HG03460 (cell line): ENCODE measurements at regions not wholly inside any gene's neighbourhood (a gene's known extent, or its start where the extent isn't known, plus 50 kb on each side); places are given as distances from the start of the nearest gene placed in this dataset.
A peak's percentile ranks its signal among the peaks of the same experiment; 100 is the strongest.
"Not testable (repeated sequence)": the region's sequence is repeated elsewhere in the genome, so short reads cannot be mapped to it uniquely, and the experiment has no call there.

ENCODE experiments used
- ATAC-seq: cut with Tn5 transposase; IDR thresholded peaks from one replicate; pipeline ENCODE4 v1.9.1; 2021; ENCODE audit not compliant: unreplicated experiment

DNA sequence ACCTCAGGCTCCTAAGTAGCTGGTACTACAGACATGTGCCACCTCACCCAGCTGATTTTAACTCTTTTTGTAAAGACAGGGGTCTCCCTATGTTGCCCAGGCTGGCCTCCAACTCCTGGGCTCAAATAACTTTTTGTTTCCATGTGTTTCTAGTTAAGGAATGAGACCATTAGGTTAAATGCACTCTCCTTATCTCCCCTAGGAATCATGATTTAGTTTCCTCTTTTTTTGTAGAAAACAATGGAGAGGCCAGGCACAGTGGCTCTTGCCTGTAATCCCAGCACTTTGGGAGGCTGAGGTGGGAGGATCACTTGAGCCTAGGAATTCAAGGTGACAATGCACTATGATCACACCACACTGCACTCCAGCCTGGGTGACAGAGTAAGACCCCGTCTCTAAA, 198.8 kb upstream of the C2CD4B start:
- ATAC-seq, result no peak

- no peak for ATAC-seq
Observed at GRCh38 chr15:62365795-62366442, 200.8 kb upstream of the C2CD4B start.

- no peak for ATAC-seq
Observed at GRCh38 chr15:62369454-62369853, 204.4 kb upstream of the C2CD4B start.

GRCh38 chr15:62371683-62372082, 206.6 kb upstream of the C2CD4B start:
- not testable (repeated sequence) for ATAC-seq

DNA sequence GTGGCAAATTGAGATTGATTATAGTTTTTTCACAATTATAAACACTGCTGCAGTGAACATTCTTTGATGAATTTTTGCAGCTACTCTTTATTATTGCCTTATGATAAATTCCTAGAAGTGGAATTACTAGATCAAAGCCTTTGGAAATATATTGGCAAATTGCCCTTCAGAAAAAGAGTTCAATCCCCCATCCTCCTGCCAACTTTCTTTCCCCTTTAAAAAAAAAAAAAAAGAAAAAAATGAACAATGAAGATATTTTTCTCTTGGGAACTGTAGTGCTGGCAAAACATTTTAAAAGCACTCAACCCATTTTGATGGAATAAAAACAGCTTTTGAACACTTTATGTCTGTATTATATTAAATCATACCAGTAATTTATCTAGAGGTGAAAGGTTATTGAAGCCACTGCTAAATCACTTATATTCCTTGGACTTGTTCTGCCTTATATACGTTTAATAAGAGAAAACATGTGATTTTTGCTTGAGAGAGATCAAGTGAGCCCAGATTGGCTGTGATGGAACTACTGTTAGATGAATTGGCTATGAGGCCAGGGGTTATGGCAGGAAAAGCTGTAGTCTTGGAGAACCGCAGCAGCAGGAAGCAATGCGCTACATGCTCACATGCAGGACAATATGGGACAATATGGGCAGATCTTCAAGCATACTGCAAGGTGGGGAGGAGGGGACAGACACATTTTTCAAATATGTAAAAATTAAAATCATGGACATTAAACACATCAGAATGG, 212.8 kb upstream of the C2CD4B start:
- ATAC-seq, result no peak

GRCh38 chr15:62378772-62379498, 213.8 kb upstream of the C2CD4B start:
- ATAC-seq, result no peak

DNA sequence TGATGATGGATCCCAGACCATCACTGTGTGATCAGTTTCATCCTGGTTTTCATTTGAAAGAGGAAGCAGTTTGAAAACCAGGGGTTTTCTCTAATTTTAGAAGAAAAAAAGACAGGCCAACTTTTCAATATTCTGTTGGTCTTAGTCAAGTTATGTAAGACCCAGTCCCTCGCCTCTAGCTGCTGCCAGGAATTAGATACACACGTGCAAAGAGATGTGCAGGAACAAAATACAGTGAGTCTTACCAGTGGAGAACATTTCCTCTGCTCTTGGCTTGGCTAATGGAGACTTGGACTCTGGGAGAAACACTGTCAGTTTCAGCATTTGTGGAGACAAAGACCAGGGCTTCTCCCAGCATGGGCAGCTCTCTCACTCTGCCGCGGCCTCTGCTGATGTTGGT, 214.9 kb upstream of the C2CD4B start:
- no peak for ATAC-seq

DNA sequence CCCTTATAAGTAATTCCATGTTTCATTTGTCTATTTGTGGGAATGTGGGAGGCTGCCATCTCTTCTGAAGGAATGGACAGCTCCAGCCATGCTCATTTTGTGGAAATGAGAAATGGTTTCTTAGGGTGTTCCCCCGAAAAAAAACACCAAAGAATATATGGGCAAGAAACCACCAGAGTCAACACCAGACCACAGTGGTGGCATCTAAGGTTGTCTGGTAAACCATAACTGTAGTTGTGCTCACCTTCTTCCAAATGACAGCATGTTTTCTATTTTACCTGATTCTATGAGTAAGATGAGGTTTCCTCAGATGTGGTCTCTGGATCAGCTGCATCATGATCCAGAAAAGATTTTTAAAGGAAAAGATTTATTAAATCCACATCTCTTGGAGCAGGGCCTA, 217.0 kb upstream of the C2CD4B start:
- no peak for ATAC-seq

- peak; percentile 79 for ATAC-seq
Observed at GRCh38 chr15:62389885-62390790, 225.1 kb upstream of the C2CD4B start, which contains the start of gene TLN2. Gene TLN2, plus strand, starts transcription at chr15:62390550.

DNA sequence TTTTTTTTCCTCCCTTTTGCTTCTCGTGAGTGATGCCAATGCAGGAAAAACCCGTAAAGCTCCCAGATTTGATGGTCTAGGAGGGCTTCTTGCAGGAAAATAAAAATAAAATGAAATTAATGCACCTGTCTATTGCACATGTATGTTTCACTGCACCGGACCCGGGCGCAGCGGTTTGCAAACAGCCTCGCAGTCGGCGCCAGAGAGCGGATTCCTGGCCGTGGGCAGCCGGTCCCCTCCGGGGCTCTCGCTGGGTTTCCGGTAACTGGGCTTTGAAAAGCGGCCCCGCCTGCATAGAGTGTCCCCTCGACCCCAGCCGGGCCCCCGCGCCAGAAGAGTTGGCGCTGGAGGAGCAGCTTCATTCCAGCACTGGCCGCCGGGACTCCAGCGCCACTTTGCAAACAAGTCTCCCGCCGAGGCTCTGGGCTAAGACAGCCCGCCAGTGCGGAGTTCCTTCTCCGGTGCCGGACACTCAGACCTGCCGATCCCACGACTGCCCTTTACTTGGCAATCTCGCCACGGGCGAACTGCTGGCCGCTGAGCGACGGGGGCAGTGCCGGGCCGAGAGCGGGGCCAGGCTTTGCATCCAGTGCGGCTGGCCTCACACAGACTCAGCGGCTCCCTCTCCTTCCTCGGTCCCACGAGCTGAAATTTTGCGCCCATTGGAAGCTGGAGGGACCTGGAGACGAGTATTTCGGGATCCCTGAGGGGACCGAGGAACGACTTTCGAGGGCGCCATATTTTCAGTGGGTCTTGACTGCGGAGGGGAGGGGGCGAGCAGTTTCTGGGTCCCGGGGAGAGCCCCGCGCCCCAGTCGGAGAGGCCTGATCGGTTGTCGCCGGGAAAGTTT, 225.9 kb upstream of the C2CD4B start:
- no peak for ATAC-seq

DNA sequence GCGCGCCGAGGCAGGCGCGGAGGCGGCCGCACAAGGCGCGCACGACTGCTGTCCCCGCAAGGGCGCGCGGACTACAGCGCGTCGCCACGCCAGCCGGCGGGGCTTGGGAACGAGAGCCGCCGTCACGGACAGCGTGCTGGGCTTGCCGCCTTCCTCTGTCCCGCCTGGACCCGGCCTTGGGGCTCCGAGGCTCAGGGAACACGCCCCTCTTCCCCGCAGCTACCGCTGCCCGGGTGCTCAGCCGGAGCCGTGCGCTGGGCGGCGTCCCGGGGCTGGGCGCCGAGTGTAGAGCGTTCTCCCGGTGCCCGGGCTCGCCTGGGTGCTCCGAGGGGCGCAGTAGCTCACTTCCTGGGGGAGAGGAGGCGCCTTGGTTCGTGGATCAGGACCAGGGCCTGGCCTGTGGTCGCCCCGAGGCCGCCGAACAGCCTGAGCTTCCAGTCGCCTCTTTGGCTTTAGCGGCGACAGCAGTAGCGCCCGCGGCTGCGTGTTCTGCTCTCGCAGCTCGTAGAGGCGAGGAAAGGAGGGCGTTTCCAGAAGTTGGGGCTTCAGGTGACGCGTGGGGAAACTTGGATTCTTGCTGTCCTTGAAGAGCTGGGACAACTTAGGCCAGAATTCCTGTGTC, 226.7 kb upstream of the C2CD4B start:
- ATAC-seq, result no peak

DNA sequence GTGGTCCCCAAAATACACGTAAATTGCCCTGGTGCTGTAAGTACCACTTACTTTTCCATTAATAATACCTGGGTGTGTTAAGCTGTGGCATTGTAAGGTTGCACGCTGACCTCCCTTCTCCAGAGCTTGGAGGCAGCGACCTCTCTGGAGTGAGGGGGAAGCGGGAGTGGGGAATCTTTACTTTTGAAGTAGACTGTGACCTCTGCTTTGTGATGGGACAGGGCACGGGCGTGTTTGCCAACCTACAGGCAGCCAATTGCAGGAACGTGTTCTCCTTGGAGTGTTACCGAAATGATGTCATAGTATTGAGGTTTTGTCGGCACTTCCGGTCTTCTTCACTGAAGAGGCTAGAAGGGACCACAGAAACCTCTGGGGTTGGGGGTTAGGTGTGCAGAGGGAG, 227.3 kb upstream of the C2CD4B start:
- ATAC-seq, result no peak

- ATAC-seq, result no peak
Observed at GRCh38 chr15:62393196-62393595, 228.1 kb upstream of the C2CD4B start.

GRCh38 chr15:62394079-62394478, 229.0 kb upstream of the C2CD4B start:
- ATAC-seq, result no peak

GRCh38 chr15:62400778-62401177, 235.7 kb upstream of the C2CD4B start:
- ATAC-seq, result no peak

DNA sequence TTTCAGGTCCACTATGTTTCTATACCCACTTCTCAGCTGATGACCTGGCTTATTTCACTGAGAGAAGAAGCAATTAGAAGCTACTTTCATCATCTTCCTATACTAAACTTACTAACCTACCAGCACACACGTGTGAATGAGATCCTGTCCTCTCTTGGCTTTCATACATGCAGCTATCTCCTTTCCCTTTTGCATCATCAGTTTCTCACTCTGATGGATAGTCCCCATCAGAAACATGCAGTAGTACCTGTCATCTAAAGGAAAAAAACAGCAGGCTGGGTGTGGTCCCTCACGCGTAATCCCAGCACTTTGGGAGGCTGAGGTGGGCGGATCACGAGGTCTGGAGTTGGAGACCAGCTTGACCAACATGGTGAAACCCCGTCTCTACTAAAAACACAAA, 237.6 kb upstream of the C2CD4B start:
- no peak for ATAC-seq

DNA sequence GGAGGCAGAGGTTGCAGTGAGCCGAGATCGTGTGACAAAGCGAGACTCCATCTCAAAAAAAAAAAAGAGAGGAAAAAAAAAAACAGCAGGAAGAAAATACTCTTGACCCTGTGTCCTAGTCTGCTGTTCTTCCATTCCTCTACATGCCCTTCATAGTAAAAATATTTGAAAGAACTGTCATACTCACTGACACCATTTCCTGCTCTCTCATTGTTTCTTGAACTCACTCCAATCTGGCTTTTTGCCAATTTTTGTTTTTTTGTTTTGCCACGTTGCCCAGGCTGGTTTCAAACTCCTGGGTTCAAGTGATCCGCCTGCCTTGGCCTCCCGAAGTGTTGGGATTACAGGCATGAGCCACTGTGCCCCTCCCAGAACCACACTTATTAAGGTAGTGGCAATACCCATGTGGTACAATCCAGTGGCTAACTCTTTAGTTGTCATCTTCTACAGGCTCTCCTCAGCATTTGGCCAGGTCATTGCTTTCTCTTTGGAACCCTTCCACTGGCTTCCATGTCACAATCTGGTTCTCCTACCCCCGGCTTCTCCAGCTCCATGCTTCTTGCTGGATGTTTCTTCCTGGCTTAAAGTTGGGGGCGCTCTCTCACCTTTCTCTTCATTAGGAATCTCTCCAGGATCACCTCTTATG, 238.2 kb upstream of the C2CD4B start:
- ATAC-seq, result no peak

- no peak for ATAC-seq
Observed at GRCh38 chr15:62404194-62404985, 239.3 kb upstream of the C2CD4B start.
